IMR-90 (cell line): ENCODE measurements at regions not wholly inside any gene's neighbourhood (a gene's known extent, or its start where the extent isn't known, plus 50 kb on each side); places are given as distances from the start of the nearest gene placed in this dataset.

Experiments
- ATAC-seq: fragments of 200-7000 bp; cut with Tn5 transposase; 2 replicates; pipeline ENCODE4 v1.9.1; 2020; ENCODE audit warnings: low read depth, mild to moderate bottlenecking, moderate library complexity
- BruUV-seq: library from RNA; stranded (reverse); fragments of 400-500 nt; replicated peaks from 2 replicates; lab custom pipeline; 2021; lab: Mats Ljungman, UMichigan
- CTCF ChIA-PET: fragments of 300-600 bp; formaldehyde crosslinking; extraction: SDS; loops from one replicate; lab custom pipeline; 2021; ENCODE audit warnings: antibody characterized with exemption; lab: Yijun Ruan, JAX
- POLR2A ChIA-PET: fragments of 300-600 bp; sonication (Branson Sonifier 250); formaldehyde crosslinking; loops from one replicate; lab custom pipeline; 2022; ENCODE audit warnings: antibody characterized with exemption; ENCODE audit not compliant: unreplicated experiment; lab: Charles Lee
- DNase-seq: peaks from one replicate; pipeline ENCODE4 v3.0.0; 2013
- H2AFZ ChIP-seq: replicated peaks from 2 replicates; pipeline ENCODE3; 2013; ENCODE audit warnings: low read length, mild to moderate bottlenecking; ENCODE audit not compliant: poor library complexity
- H2AK5ac ChIP-seq: 2 replicates; pipeline ENCODE4 v1.6.1; 2013; ENCODE audit warnings: low read depth, low read length, inconsistent platforms
- H2AK9ac ChIP-seq: replicated peaks from 2 replicates; pipeline ENCODE3; 2013; ENCODE audit warnings: mild to moderate bottlenecking, low read depth, low read length, moderate library complexity; ENCODE audit not compliant: poor library complexity
- H2BK120ac ChIP-seq: 2 replicates; pipeline ENCODE4 v1.6.1; 2013; ENCODE audit warnings: low read depth, low read length, inconsistent platforms
- H2BK15ac ChIP-seq: 3 replicates; pipeline ENCODE4 v1.6.1; 2013; ENCODE audit warnings: low read depth, low read length, inconsistent platforms
- H2BK20ac ChIP-seq: 2 replicates; pipeline ENCODE4 v1.6.1; 2013; ENCODE audit warnings: low read depth, mild to moderate bottlenecking, inconsistent platforms, low read length, moderate library complexity
- H2BK5ac ChIP-seq: 2 replicates; pipeline ENCODE4 v1.6.1; 2013; ENCODE audit warnings: mild to moderate bottlenecking, low read depth, low read length, inconsistent platforms; ENCODE audit not compliant: poor library complexity, severe bottlenecking
- H3K14ac ChIP-seq: replicated peaks from 2 replicates; pipeline ENCODE4 v1.6.1; 2013; ENCODE audit warnings: low read depth, low read length, inconsistent platforms
- H3K18ac ChIP-seq: 2 replicates; pipeline ENCODE4 v1.6.1; 2013; ENCODE audit warnings: low read depth, low read length, control low read depth
- H3K23ac ChIP-seq: 2 replicates; pipeline ENCODE4 v1.6.1; 2013; ENCODE audit warnings: low read depth, low read length, inconsistent platforms
- H3K27ac ChIP-seq: 2 replicates; pipeline ENCODE4 v1.5.1; 2013; ENCODE audit warnings: mild to moderate bottlenecking, control low read depth, low read length; ENCODE audit not compliant: insufficient read depth
- H3K27me3 ChIP-seq: 2 replicates; pipeline ENCODE4 v1.6.1; 2013; ENCODE audit warnings: low read length; ENCODE audit not compliant: control insufficient read depth, insufficient read depth
- H3K36me3 ChIP-seq: 2 replicates; pipeline ENCODE4 v1.6.1; 2013; ENCODE audit warnings: low read length, mixed read lengths; ENCODE audit not compliant: control insufficient read depth, insufficient read depth
- H3K4ac ChIP-seq: 2 replicates; pipeline ENCODE4 v1.6.1; 2013; ENCODE audit warnings: low read depth, low read length, inconsistent platforms
- H3K4me1 ChIP-seq: 2 replicates; pipeline ENCODE4 v1.6.1; 2013; ENCODE audit warnings: low read length, mixed read lengths; ENCODE audit not compliant: control insufficient read depth, insufficient read depth
- H3K4me2 ChIP-seq: 2 replicates; pipeline ENCODE4 v1.6.1; 2013; ENCODE audit warnings: low read depth, mild to moderate bottlenecking, control low read depth, low read length, moderate library complexity
- H3K4me3 ChIP-seq: 2 replicates; pipeline ENCODE4 v1.5.1; 2013; ENCODE audit warnings: low read depth, mild to moderate bottlenecking, control low read depth, low read length, moderate library complexity; ENCODE audit not compliant: insufficient read depth
- H3K56ac ChIP-seq: 2 replicates; pipeline ENCODE4 v1.6.1; 2013; ENCODE audit warnings: low read length, inconsistent platforms; ENCODE audit not compliant: insufficient read depth; ENCODE audit errors: extremely low read depth
- H3K79me1 ChIP-seq, 2 experiments: 2 replicates each; pipeline ENCODE4 v1.6.1; 2013; ENCODE audit warnings: low read length in 2 of 2, inconsistent platforms in 1 of 2, low read depth in 1 of 2
- H3K9ac ChIP-seq: 2 replicates; pipeline ENCODE4 v1.6.1; 2013; ENCODE audit warnings: low read depth, low read length, control low read depth
- H3K9me1 ChIP-seq: 2 replicates; pipeline ENCODE4 v1.6.1; 2013; ENCODE audit warnings: low read length, inconsistent platforms; ENCODE audit not compliant: insufficient read depth
- H3K9me3 ChIP-seq: 2 replicates; pipeline ENCODE4 v1.6.1; 2013; ENCODE audit warnings: low read length; ENCODE audit not compliant: control insufficient read depth, insufficient read depth
- H4K20me1 ChIP-seq: 2 replicates; pipeline ENCODE4 v1.6.1; 2013; ENCODE audit warnings: low read length, inconsistent platforms; ENCODE audit not compliant: insufficient read depth
- H4K5ac ChIP-seq: 2 replicates; pipeline ENCODE4 v1.6.1; 2013; ENCODE audit warnings: mild to moderate bottlenecking, low read depth, low read length, control low read depth
- H4K8ac ChIP-seq, 2 experiments: 2 replicates each; pipeline ENCODE4 v1.6.1; 2013; ENCODE audit warnings: low read depth in 2 of 2, low read length in 2 of 2, control low read depth in 1 of 2, inconsistent platforms in 1 of 2
- H4K91ac ChIP-seq: 2 replicates; pipeline ENCODE4 v1.6.1; 2013; ENCODE audit warnings: low read depth, low read length, inconsistent platforms; ENCODE audit not compliant: insufficient read depth
- BHLHE40 ChIP-seq: fragments of 150-350 bp; IDR thresholded peaks from 2 replicates; pipeline ENCODE4 v1.6.1; 2016; ENCODE audit warnings: mild to moderate bottlenecking, low read depth, low read length
- CEBPB ChIP-seq: IDR thresholded peaks from 2 replicates; pipeline ENCODE4 v1.6.1; 2012; ENCODE audit warnings: low read depth, low read length, improper control_type of control experiment
- CHD1 ChIP-seq: IDR thresholded peaks from 2 replicates; pipeline ENCODE4 v1.6.1; 2012; ENCODE audit warnings: low read depth, low read length, improper control_type of control experiment
- CTCF ChIP-seq: conservative IDR thresholded peaks from 2 replicates; pipeline ENCODE4 v1.5.1; 2012; ENCODE audit warnings: mild to moderate bottlenecking, low read depth, low read length, improper control_type of control experiment
- ELK1 ChIP-seq: fragments of 150-350 bp; IDR thresholded peaks from 2 replicates; pipeline ENCODE4 v1.6.1; 2016; ENCODE audit warnings: low read depth, mild to moderate bottlenecking, low read length, moderate library complexity, borderline replicate concordance
- FOS ChIP-seq: fragments of 150-350 bp; IDR thresholded peaks from 2 replicates; pipeline ENCODE4 v1.6.1; 2016; ENCODE audit warnings: low read depth, low read length
- MAFK ChIP-seq: IDR thresholded peaks from 2 replicates; pipeline ENCODE4 v1.6.1; 2012; ENCODE audit warnings: low read depth, low read length, improper control_type of control experiment
- MAZ ChIP-seq: IDR thresholded peaks from 2 replicates; pipeline ENCODE4 v1.6.1; 2012; ENCODE audit warnings: low read depth, mild to moderate bottlenecking, low read length, improper control_type of control experiment, moderate library complexity, borderline replicate concordance
- MXI1 ChIP-seq: IDR thresholded peaks from 2 replicates; pipeline ENCODE4 v1.6.1; 2012; ENCODE audit warnings: low read depth, mild to moderate bottlenecking, low read length, moderate library complexity, borderline replicate concordance
- POLR2A ChIP-seq: IDR thresholded peaks from 2 replicates; pipeline ENCODE4 v1.6.1; 2012; ENCODE audit warnings: mild to moderate bottlenecking, low read depth, low read length
- RAD21 ChIP-seq: IDR thresholded peaks from 2 replicates; pipeline ENCODE4 v1.6.1; 2012; ENCODE audit warnings: low read length, improper control_type of control experiment
- SMC3 ChIP-seq: fragments of 150-350 bp; IDR thresholded peaks from 2 replicates; pipeline ENCODE4 v1.6.1; 2016; ENCODE audit warnings: low read depth, mild to moderate bottlenecking, antibody characterized with exemption, low read length, moderate library complexity
- USF2 ChIP-seq: fragments of 150-350 bp; IDR thresholded peaks from 2 replicates; pipeline ENCODE4 v1.6.1; 2017; ENCODE audit warnings: mild to moderate bottlenecking, antibody characterized with exemption, low read length, low read depth
- dilution Hi-C: fragments of 300-500 bp; cut with HindIII; formaldehyde crosslinking; loops from one replicate; pipeline ENCODE4 v1.14.3; 2018; ENCODE audit warnings: low sequenced_read_pairs; ENCODE audit not compliant: unreplicated experiment
- in situ Hi-C: fragments of 300-500 bp; cut with MboI; formaldehyde crosslinking; loops from 3 replicates; pipeline ENCODE4 v1.14.3; 2019; ENCODE audit warnings: low sequenced_read_pairs, inconsistent platforms, mixed read lengths
- intact Hi-C: fragments of 100-400 bp; cut with micrococcal nuclease; formaldehyde crosslinking; loops from 2 replicates; pipeline ENCODE4 v1.10.0; 2022

GRCh38 chr4:165700855-165701254 is 172.2 kb upstream of the TLL1 start:
- intact Hi-C loops (no loop called here), in situ Hi-C loops (no loop called here), dilution Hi-C loops (no loop called here)
- H3K9me1 ChIP-seq: no peaks in the 10 kb centered on the region
- no peaks in the 10 kb centered on the region for H4K20me1 ChIP-seq
- no peaks in the 10 kb centered on the region for H3K79me1 ChIP-seq
- H3K4me2 ChIP-seq: no peak overlapping the region
- no peak overlapping the region for H4K91ac ChIP-seq
- no peak overlapping the region for H2AK5ac ChIP-seq
- no peak overlapping the region for H3K4ac ChIP-seq
- H2BK15ac ChIP-seq: no peak overlapping the region
- H3K27ac ChIP-seq: no peak overlapping the region
- BruUV-seq: no TSS peak
- no peaks in the 10 kb centered on the region for H3K27me3 ChIP-seq
- ATAC-seq (no peak), DNase-seq (no peak)
- POLR2A ChIA-PET: no interaction called here
- H3K9me3 ChIP-seq: peaks cover 3% of the 10 kb centered on the region
- no peak overlapping the region for H3K56ac ChIP-seq
- no peak overlapping the region for H3K23ac ChIP-seq
- no peak for TF ChIP-seq MAZ
- TF ChIP-seq USF2: no peak
- TF ChIP-seq MXI1: no peak
- TF ChIP-seq FOS: no peak
- TF ChIP-seq MAFK: no peak
- TF ChIP-seq SMC3: no peak
- no peak for TF ChIP-seq ELK1
- TF ChIP-seq CTCF: no peak
- TF ChIP-seq RAD21: no peak
- no peak for TF ChIP-seq BHLHE40
- no peak for TF ChIP-seq POLR2A
- TF ChIP-seq CHD1: no peak
- TF ChIP-seq CEBPB: no peak
- H2BK120ac ChIP-seq: no peak overlapping the region
- H2AK9ac ChIP-seq: no peak overlapping the region
- no peak overlapping the region for H2AFZ ChIP-seq
- H3K4me1 ChIP-seq: no peaks in the 10 kb centered on the region
- no peak overlapping the region for H3K4me3 ChIP-seq
- H3K18ac ChIP-seq: no peak overlapping the region
- H4K5ac ChIP-seq: no peak overlapping the region
- H4K8ac ChIP-seq: no peak overlapping the region
- H2BK5ac ChIP-seq: no peak overlapping the region
- no peak overlapping the region for H3K14ac ChIP-seq
- H3K9ac ChIP-seq: no peak overlapping the region
- H2BK20ac ChIP-seq: no peak overlapping the region
- no peaks in the 10 kb centered on the region for H3K36me3 ChIP-seq
- CTCF ChIA-PET: no interaction called here
